ENCODE measurements at regions not wholly inside any gene's neighbourhood (a gene's known extent, or its start where the extent isn't known, plus 50 kb on each side); places are given as distances from the start of the nearest gene placed in this dataset.

GRCh38 chr12:17333287-17333686, 727.3 kb upstream of the LMO3 start:
- H3K79me2 ChIP-seq (ENCODE audit: control insufficient read depth, low read length) = no peaks in the 10 kb centered on the region

GRCh38 chr12:17326649-17327048, 720.7 kb upstream of the LMO3 start:
- Histone ChIP-seq H4K20me1 (ENCODE audit: control insufficient read depth, insufficient read depth, low read depth, low read length) (no peaks in the 10 kb centered on the region), H3K9me2 (replicated peaks; ENCODE audit: control insufficient read depth, low read length) (no peaks in the 10 kb centered on the region), H3K4me2 (ENCODE audit: low read length) (no peak overlapping the region), H3K4me3 (ENCODE audit: low read length) (no peak overlapping the region), H3K36me3 (ENCODE audit: control insufficient read depth, low read length) (no peaks in the 10 kb centered on the region), H3K27ac (ENCODE audit: low read depth, low read length) (no peak overlapping the region), H3K9me3 (ENCODE audit: control insufficient read depth, insufficient read depth, low read length) (no peaks in the 10 kb centered on the region; the same call in 1 of the 2 replicates), H3K79me2 (ENCODE audit: control insufficient read depth, low read length) (no peaks in the 10 kb centered on the region), H3K27me3 (ENCODE audit: control insufficient read depth, low read length) (no peaks in the 10 kb centered on the region), H3F3A (ENCODE audit: control insufficient read depth, insufficient read depth) (no peaks in the 10 kb centered on the region), H3K4me1 (ENCODE audit: control insufficient read depth, low read length) (no peaks in the 10 kb centered on the region)
- TF ChIP-seq EZH2phosphoT487 (IDR thresholded peaks at IDR 0.05; ENCODE audit: borderline replicate concordance, low read length) (no peak), CTCF (IDR thresholded peaks at IDR 0.05; ENCODE audit: low read depth, low read length, poor library complexity, severe bottlenecking) (no peak)

More at GRCh38 chr12:17333287-17333686, 727.3 kb upstream of the LMO3 start:
- Histone ChIP-seq H3K4me3 (ENCODE audit: low read length) (no peak overlapping the region), H3K27ac (ENCODE audit: low read depth, low read length) (no peak overlapping the region), H3F3A (ENCODE audit: control insufficient read depth, insufficient read depth) (no peaks in the 10 kb centered on the region), H3K36me3 (ENCODE audit: control insufficient read depth, low read length) (no peaks in the 10 kb centered on the region), H3K9me2 (replicated peaks; ENCODE audit: control insufficient read depth, low read length) (no peaks in the 10 kb centered on the region), H3K9me3 (ENCODE audit: control insufficient read depth, insufficient read depth, low read length) (no peaks in the 10 kb centered on the region), H3K4me1 (ENCODE audit: control insufficient read depth, low read length) (no peaks in the 10 kb centered on the region), H4K20me1 (ENCODE audit: control insufficient read depth, insufficient read depth, low read depth, low read length) (no peaks in the 10 kb centered on the region), H3K4me2 (ENCODE audit: low read length) (no peak overlapping the region), H3K27me3 (ENCODE audit: control insufficient read depth, low read length) (no peaks in the 10 kb centered on the region)
- TF ChIP-seq CTCF (IDR thresholded peaks at IDR 0.05; ENCODE audit: low read depth, low read length, poor library complexity, severe bottlenecking) = no peak
- TF ChIP-seq EZH2phosphoT487 (IDR thresholded peaks at IDR 0.05; ENCODE audit: borderline replicate concordance, low read length) = no peak

- Histone ChIP-seq H3K4me3 (ENCODE audit: low read length) (no peak overlapping the region), H3F3A (ENCODE audit: control insufficient read depth, insufficient read depth) (no peaks in the 10 kb centered on the region), H3K27ac (ENCODE audit: low read depth, low read length) (no peak overlapping the region)
Observed at GRCh38 chr12:17322090-17322489, 716.1 kb upstream of the LMO3 start.

More at GRCh38 chr12:17322090-17322489, 716.1 kb upstream of the LMO3 start:
- no peaks in the 10 kb centered on the region for H4K20me1 ChIP-seq (ENCODE audit: control insufficient read depth, insufficient read depth, low read depth, low read length)
- no peaks in the 10 kb centered on the region for H3K27me3 ChIP-seq (ENCODE audit: control insufficient read depth, low read length)
- no peak overlapping the region for H3K4me2 ChIP-seq (ENCODE audit: low read length)
- no peaks in the 10 kb centered on the region for H3K9me2 ChIP-seq (replicated peaks; ENCODE audit: control insufficient read depth, low read length)
- no peaks in the 10 kb centered on the region for H3K79me2 ChIP-seq (ENCODE audit: control insufficient read depth, low read length)
- TF ChIP-seq CTCF (IDR thresholded peaks at IDR 0.05; ENCODE audit: low read depth, low read length, poor library complexity, severe bottlenecking) (no peak), EZH2phosphoT487 (IDR thresholded peaks at IDR 0.05; ENCODE audit: borderline replicate concordance, low read length) (no peak)
- no peaks in the 10 kb centered on the region for H3K36me3 ChIP-seq (ENCODE audit: control insufficient read depth, low read length)
- H3K9me3 ChIP-seq (ENCODE audit: control insufficient read depth, insufficient read depth, low read length) = peaks cover 5% of the 10 kb centered on the region; the same call in 1 of the 2 replicates
- H3K4me1 ChIP-seq (ENCODE audit: control insufficient read depth, low read length) = no peaks in the 10 kb centered on the region
